IMR-90 (cell line): ENCODE measurements at regions not wholly inside any gene's neighbourhood (a gene's known extent, or its start where the extent isn't known, plus 50 kb on each side); places are given as distances from the start of the nearest gene placed in this dataset.
"Not testable (repeated sequence)": the region's sequence is repeated elsewhere in the genome, so short reads cannot be mapped to it uniquely, and the experiment has no call there.

Experiments
- CEBPB ChIP-seq: IDR thresholded peaks from 2 replicates; pipeline ENCODE4 v1.6.1; 2012; ENCODE audit warnings: low read depth, low read length, improper control_type of control experiment
- CTCF ChIP-seq: conservative IDR thresholded peaks from 2 replicates; pipeline ENCODE4 v1.5.1; 2012; ENCODE audit warnings: mild to moderate bottlenecking, low read depth, low read length, improper control_type of control experiment
- FOS ChIP-seq: fragments of 150-350 bp; IDR thresholded peaks from 2 replicates; pipeline ENCODE4 v1.6.1; 2016; ENCODE audit warnings: low read depth, low read length
- MAFK ChIP-seq: IDR thresholded peaks from 2 replicates; pipeline ENCODE4 v1.6.1; 2012; ENCODE audit warnings: low read depth, low read length, improper control_type of control experiment
- POLR2A ChIP-seq: IDR thresholded peaks from 2 replicates; pipeline ENCODE4 v1.6.1; 2012; ENCODE audit warnings: mild to moderate bottlenecking, low read depth, low read length
- RFX5 ChIP-seq: IDR thresholded peaks from 2 replicates; pipeline ENCODE4 v1.8.0; 2012; ENCODE audit warnings: low read depth, mild to moderate bottlenecking, low read length, moderate library complexity
- SMC3 ChIP-seq: fragments of 150-350 bp; IDR thresholded peaks from 2 replicates; pipeline ENCODE4 v1.6.1; 2016; ENCODE audit warnings: low read depth, mild to moderate bottlenecking, antibody characterized with exemption, low read length, moderate library complexity
- USF2 ChIP-seq: fragments of 150-350 bp; IDR thresholded peaks from 2 replicates; pipeline ENCODE4 v1.6.1; 2017; ENCODE audit warnings: mild to moderate bottlenecking, antibody characterized with exemption, low read length, low read depth

DNA sequence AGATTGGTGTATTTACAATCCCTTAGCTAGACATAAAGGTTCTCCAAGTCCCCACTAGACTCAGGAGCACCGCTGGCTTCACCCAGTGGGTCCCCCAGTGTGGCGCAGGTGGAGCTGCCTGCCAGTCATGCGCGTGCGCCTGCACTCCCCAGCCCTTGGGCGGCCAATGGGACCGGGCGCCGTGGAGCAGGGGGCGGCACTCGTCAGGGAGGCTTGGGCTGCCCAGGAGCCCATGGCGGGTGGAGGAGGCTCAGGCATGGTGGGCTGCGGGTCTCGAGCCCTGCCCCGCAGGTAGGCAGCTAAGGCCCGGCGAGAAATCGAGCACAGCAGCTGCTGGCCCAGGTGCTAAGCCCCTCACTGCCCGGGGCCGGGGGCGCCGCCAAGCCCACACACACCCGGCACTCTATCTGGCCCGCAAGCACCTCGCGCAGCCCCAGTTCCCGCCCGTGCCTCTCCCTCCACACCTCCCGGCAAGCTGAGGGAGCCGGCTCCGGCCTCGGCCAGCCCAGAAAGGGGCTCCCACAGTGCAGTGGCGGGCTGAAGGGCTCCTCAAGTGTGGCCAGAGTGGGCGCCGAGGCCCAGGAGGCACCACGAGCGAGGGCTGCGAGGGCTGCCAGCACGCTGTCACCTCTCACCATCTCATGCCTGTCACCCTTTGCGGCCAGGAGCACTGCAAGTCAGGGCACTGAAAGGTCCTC is 71.1 kb upstream of the MEF2A start:
- TF ChIP-seq SMC3, USF2, POLR2A, CTCF, CEBPB, MAFK, RFX5, FOS: not testable (repeated sequence)
